SK-N-SH (cell line): ENCODE measurements at regions not wholly inside any gene's neighbourhood (a gene's known extent, or its start where the extent isn't known, plus 50 kb on each side); places are given as distances from the start of the nearest gene placed in this dataset.

Experiments used
- CTCF ChIA-PET: fragments of 300-600, 350-600 bp; formaldehyde crosslinking; extraction: SDS; loops from one replicate; lab custom pipeline; 2021; lab: Yijun Ruan, JAX
- POLR2A ChIA-PET: fragments of 350-600 bp; sonication (Branson Sonifier 250); formaldehyde crosslinking; extraction: SDS; loops from one replicate; lab custom pipeline; 2020; ENCODE audit warnings: antibody characterized with exemption, inconsistent platforms; lab: Yijun Ruan, JAX
- DNase-seq: peaks from one replicate; pipeline ENCODE4 v3.0.0; 2012
- H2AFZ ChIP-seq: fragments of 200-600 bp; sonication (generic); 2 replicates; pipeline ENCODE4 v1.8.1; 2016; ENCODE audit warnings: antibody characterized with exemption, mild to moderate bottlenecking, low read depth
- H3F3A ChIP-seq: fragments of 200-600 bp; sonication (generic); replicated peaks from 2 replicates; pipeline ENCODE3; 2016; ENCODE audit warnings: antibody characterized with exemption, mild to moderate bottlenecking; ENCODE audit not compliant: insufficient read depth
- H3K27ac ChIP-seq, 2 experiments: fragments of 200-500 bp in 1 of 2; fragments of 200-600 bp in 1 of 2; sonication (Bioruptor generic) in 1 of 2; sonication (generic), shearing (Covaris generic) in 1 of 2; 2 replicates each; pipeline versions ENCODE4 v1.5.1 to v1.6.1; 2014 to 2016; ENCODE audit warnings: low read depth in 2 of 2, inconsistent platforms in 1 of 2, low read length in 1 of 2, mild to moderate bottlenecking in 1 of 2, mixed read lengths in 1 of 2
- H3K27me3 ChIP-seq: fragments of 200-600 bp; sonication (generic), shearing (Covaris generic); 2 replicates; pipeline ENCODE4 v1.6.1; 2016; ENCODE audit warnings: mixed run types; ENCODE audit not compliant: insufficient read depth
- H3K36me3 ChIP-seq, 2 experiments: fragments of 200-500 bp in 1 of 2; fragments of 200-600 bp in 1 of 2; sonication (Bioruptor generic) in 1 of 2; sonication (generic) in 1 of 2; replicated peaks in 1 of 2; 2 replicates each; pipeline versions ENCODE3 to v1.5.1; 2014 to 2016; ENCODE audit warnings: low read length in 1 of 2, mild to moderate bottlenecking in 1 of 2; ENCODE audit not compliant: insufficient read depth in 2 of 2, control insufficient read depth in 1 of 2
- H3K4me1 ChIP-seq, 2 experiments: fragments of 200-500 bp in 1 of 2; fragments of 200-600 bp in 1 of 2; sonication (Bioruptor generic) in 1 of 2; sonication (generic), shearing (Covaris generic) in 1 of 2; 2 replicates each; pipeline versions ENCODE4 v1.5.1 to v1.6.1; 2014 to 2016; ENCODE audit warnings: low read depth in 1 of 2, low read length in 1 of 2, mixed run types in 1 of 2; ENCODE audit not compliant: insufficient read depth in 2 of 2, control insufficient read depth in 1 of 2
- H3K4me2 ChIP-seq: fragments of 200-600 bp; sonication (generic), shearing (Covaris generic); 2 replicates; pipeline ENCODE4 v1.6.1; 2017; ENCODE audit warnings: mixed run types
- H3K4me3 ChIP-seq, 2 experiments: fragments of 200-500 bp in 1 of 2; fragments of 200-600 bp in 1 of 2; sonication (Bioruptor generic) in 1 of 2; sonication (generic), shearing (Covaris generic) in 1 of 2; 2 replicates each; pipeline versions ENCODE4 v1.5.1 to v1.8.1; 2014 to 2016; ENCODE audit warnings: low read depth in 2 of 2, inconsistent platforms in 1 of 2, low read length in 1 of 2, mild to moderate bottlenecking in 1 of 2, mixed read lengths in 1 of 2, moderate library complexity in 1 of 2
- H3K79me2 ChIP-seq: fragments of 200-600 bp; sonication (generic); 2 replicates; pipeline ENCODE4 v1.8.1; 2017; ENCODE audit warnings: mild to moderate bottlenecking; ENCODE audit not compliant: insufficient read depth
- H3K9ac ChIP-seq: fragments of 200-600 bp; sonication (generic); 2 replicates; pipeline ENCODE4 v1.6.1; 2017; ENCODE audit warnings: mixed run types
- H3K9me2 ChIP-seq: fragments of 200-600 bp; sonication (generic); 2 replicates; pipeline ENCODE4 v1.6.1; 2017; ENCODE audit warnings: mixed run types
- H3K9me3 ChIP-seq: fragments of 200-600 bp; sonication (generic); 2 replicates; pipeline ENCODE4 v1.6.1; 2017; ENCODE audit warnings: mixed run types, mild to moderate bottlenecking, moderate library complexity
- H4K20me1 ChIP-seq: fragments of 200-600 bp; sonication (generic); 2 replicates; pipeline ENCODE4 v1.6.1; 2017; ENCODE audit warnings: mild to moderate bottlenecking, mixed run types; ENCODE audit not compliant: insufficient read depth
- ELF1 ChIP-seq: IDR thresholded peaks from 2 replicates; pipeline ENCODE4 v1.4.0; 2012
- FOXM1 ChIP-seq: IDR thresholded peaks from 2 replicates; pipeline ENCODE4 v1.4.0; 2012; ENCODE audit warnings: low read depth, mild to moderate bottlenecking
- GABPA ChIP-seq: IDR thresholded peaks from 2 replicates; pipeline ENCODE4 v1.4.0; 2012; ENCODE audit warnings: low read depth, mild to moderate bottlenecking
- JUND ChIP-seq: IDR thresholded peaks from 2 replicates; pipeline ENCODE4 v1.4.0; 2012
- MEF2A ChIP-seq: IDR thresholded peaks from 2 replicates; pipeline ENCODE4 v1.4.0; 2012; ENCODE audit warnings: low read depth, borderline replicate concordance
- MXI1 ChIP-seq: IDR thresholded peaks from 2 replicates; pipeline ENCODE4 v1.6.1; 2012; ENCODE audit warnings: mild to moderate bottlenecking, low read depth, low read length, improper control_type of control experiment
- NFIC ChIP-seq: IDR thresholded peaks from 2 replicates; pipeline ENCODE4 v1.4.0; 2012; ENCODE audit warnings: borderline replicate concordance
- NRF1 ChIP-seq: IDR thresholded peaks from 2 replicates; pipeline ENCODE4 v1.6.1; 2012; ENCODE audit warnings: low read depth, mild to moderate bottlenecking, low read length
- POLR2AphosphoS5 ChIP-seq: IDR thresholded peaks from 2 replicates; pipeline ENCODE4 v1.6.1; 2012; ENCODE audit warnings: low read depth, low read length
- RCOR1 ChIP-seq: fragments of 150-350 bp; IDR thresholded peaks from 2 replicates; pipeline ENCODE4 v1.6.1; 2017; ENCODE audit warnings: antibody characterized with exemption, low read length
- RFX5 ChIP-seq: IDR thresholded peaks from 2 replicates; pipeline ENCODE4 v1.6.1; 2012; ENCODE audit warnings: mild to moderate bottlenecking, improper control_type of control experiment, low read length
- RXRA ChIP-seq: IDR thresholded peaks from 2 replicates; pipeline ENCODE4 v1.4.0; 2012; ENCODE audit warnings: low read depth, mild to moderate bottlenecking, borderline replicate concordance
- SMC3 ChIP-seq: IDR thresholded peaks from 2 replicates; pipeline ENCODE4 v1.6.1; 2012; ENCODE audit warnings: low read depth, low read length, improper control_type of control experiment
- TAF1 ChIP-seq: IDR thresholded peaks from 2 replicates; pipeline ENCODE4 v1.6.1; 2012; ENCODE audit warnings: low read depth, mild to moderate bottlenecking, low read length, moderate library complexity, borderline replicate concordance
- TCF12 ChIP-seq: IDR thresholded peaks from 2 replicates; pipeline ENCODE4 v1.4.0; 2012
- TEAD4 ChIP-seq: IDR thresholded peaks from 2 replicates; pipeline ENCODE4 v1.4.0; 2012; ENCODE audit warnings: mild to moderate bottlenecking, borderline replicate concordance; ENCODE audit not compliant: insufficient read depth
- YY1 ChIP-seq: IDR thresholded peaks from 2 replicates; pipeline ENCODE4 v1.4.0; 2012; ENCODE audit warnings: low read depth, mild to moderate bottlenecking
- WGBS: methylation state at CpG from one replicate; pipeline ENCODE4 v1.1.6; 2017; ENCODE audit warnings: low lambda C conversion rate; 5-methylcytosine and 5-hydroxymethylcytosine counted together
- TF ChIP-seq, protein P1 (sequence below): IDR thresholded peaks from 2 replicates; pipeline ENCODE4 v1.4.0; 2012; ENCODE audit warnings: low read depth, borderline replicate concordance
- TF ChIP-seq, protein P2 (sequence below): IDR thresholded peaks from 2 replicates; pipeline ENCODE4 v1.4.0; 2012; ENCODE audit warnings: low read depth, borderline replicate concordance
- TF ChIP-seq, protein P3 (sequence below): IDR thresholded peaks from 2 replicates; pipeline ENCODE4; 2012

DNA sequence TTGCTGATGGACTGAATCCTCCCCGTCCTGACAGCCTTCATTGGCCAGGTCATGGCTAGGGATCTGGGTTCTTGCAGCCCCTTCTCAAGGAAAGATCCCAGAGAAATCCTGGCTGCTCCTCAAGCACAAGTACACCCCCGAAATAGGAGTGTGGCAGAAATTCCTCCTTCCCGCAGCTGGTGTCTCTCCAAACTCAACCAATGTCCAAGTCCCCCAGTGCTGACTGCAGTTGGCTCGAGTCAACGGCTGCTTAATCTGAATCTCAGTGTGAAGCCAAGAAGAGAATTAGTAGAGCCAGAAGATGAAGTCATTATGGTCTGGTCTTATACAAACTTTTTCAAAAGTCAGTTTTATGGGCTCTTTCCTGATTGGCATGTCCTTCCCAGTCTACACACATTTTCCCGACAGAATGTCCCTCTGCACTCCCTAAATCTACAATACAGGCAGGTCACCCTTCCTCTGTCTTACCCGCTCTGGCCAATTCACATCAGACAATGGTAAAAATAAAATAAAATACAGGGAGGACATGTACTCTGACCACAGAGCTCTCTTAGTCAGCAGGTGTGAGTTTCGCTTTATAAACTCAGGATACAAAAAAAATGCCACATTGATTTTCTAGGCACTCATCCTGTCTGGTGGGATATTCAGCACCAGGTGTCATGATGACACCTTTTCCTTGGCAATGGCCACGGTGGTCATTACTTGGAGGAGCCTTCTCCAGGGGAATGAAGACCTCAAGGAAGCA, 76.9 kb upstream of the PAPOLG start:
- CTCF ChIA-PET, result interaction anchor here (1.4 kb wide), 2 partner anchors 98 to 320 kb away, joined by 3 to 4 read pairs; no protein-coding TSS in a partner anchor
- Histone ChIP-seq H3F3A (no peaks in the 10 kb centered on the region), H2AFZ (no peak overlapping the region), H3K4me3 (no peak overlapping the region), H3K4me2 (no peak overlapping the region), H3K4me1 (no peaks in the 10 kb centered on the region; a peak in 1 of 4 replicates), H3K27ac (no peak overlapping the region), H3K27me3 (no peaks in the 10 kb centered on the region; the same call in 1 of the 2 replicates), H3K79me2 (no peaks in the 10 kb centered on the region), H3K9ac (no peak overlapping the region), H3K9me2 (no peaks in the 10 kb centered on the region), H3K9me3 (no peaks in the 10 kb centered on the region), H3K36me3 (no peaks in the 10 kb centered on the region), H4K20me1 (no peaks in the 10 kb centered on the region)
- DNase-seq, result no peak
- no peak for TF ChIP-seq TAF1
- TF ChIP-seq RCOR1, result no peak
- TF ChIP-seq YY1, result no peak
- no peak for TF ChIP-seq NRF1
- no peak for TF ChIP-seq SMC3
- TF ChIP-seq FOXM1, result no peak
- TF ChIP-seq, protein P1, sequence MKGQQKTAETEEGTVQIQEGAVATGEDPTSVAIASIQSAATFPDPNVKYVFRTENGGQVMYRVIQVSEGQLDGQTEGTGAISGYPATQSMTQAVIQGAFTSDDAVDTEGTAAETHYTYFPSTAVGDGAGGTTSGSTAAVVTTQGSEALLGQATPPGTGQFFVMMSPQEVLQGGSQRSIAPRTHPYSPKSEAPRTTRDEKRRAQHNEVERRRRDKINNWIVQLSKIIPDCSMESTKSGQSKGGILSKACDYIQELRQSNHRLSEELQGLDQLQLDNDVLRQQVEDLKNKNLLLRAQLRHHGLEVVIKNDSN, result no peak
- no peak for TF ChIP-seq MEF2A
- no peak for TF ChIP-seq TEAD4
- no peak for TF ChIP-seq RFX5
- TF ChIP-seq JUND, result no peak
- no peak for TF ChIP-seq RXRA
- TF ChIP-seq, protein P2, sequence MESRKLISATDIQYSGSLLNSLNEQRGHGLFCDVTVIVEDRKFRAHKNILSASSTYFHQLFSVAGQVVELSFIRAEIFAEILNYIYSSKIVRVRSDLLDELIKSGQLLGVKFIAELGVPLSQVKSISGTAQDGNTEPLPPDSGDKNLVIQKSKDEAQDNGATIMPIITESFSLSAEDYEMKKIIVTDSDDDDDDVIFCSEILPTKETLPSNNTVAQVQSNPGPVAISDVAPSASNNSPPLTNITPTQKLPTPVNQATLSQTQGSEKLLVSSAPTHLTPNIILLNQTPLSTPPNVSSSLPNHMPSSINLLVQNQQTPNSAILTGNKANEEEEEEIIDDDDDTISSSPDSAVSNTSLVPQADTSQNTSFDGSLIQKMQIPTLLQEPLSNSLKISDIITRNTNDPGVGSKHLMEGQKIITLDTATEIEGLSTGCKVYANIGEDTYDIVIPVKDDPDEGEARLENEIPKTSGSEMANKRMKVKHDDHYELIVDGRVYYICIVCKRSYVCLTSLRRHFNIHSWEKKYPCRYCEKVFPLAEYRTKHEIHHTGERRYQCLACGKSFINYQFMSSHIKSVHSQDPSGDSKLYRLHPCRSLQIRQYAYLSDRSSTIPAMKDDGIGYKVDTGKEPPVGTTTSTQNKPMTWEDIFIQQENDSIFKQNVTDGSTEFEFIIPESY, result no peak
- no peak for TF ChIP-seq ELF1
- no peak for TF ChIP-seq GABPA
- TF ChIP-seq TCF12, result no peak
- TF ChIP-seq, protein P3, sequence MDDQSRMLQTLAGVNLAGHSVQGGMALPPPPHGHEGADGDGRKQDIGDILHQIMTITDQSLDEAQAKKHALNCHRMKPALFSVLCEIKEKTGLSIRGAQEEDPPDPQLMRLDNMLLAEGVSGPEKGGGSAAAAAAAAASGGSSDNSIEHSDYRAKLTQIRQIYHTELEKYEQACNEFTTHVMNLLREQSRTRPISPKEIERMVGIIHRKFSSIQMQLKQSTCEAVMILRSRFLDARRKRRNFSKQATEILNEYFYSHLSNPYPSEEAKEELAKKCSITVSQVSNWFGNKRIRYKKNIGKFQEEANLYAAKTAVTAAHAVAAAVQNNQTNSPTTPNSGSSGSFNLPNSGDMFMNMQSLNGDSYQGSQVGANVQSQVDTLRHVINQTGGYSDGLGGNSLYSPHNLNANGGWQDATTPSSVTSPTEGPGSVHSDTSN, result no peak
- TF ChIP-seq POLR2AphosphoS5, result no peak
- TF ChIP-seq MXI1, result no peak
- no peak for TF ChIP-seq NFIC
- 51% methylated on average over 9 of the region's 9 CpGs for WGBS
- POLR2A ChIA-PET, result no interaction called here
